ENCODE measurements at regions not wholly inside any gene's neighbourhood (a gene's known extent, or its start where the extent isn't known, plus 50 kb on each side); places are given as distances from the start of the nearest gene placed in this dataset.
"Not testable (repeated sequence)": the region's sequence is repeated elsewhere in the genome, so short reads cannot be mapped to it uniquely, and the experiment has no call there.

GRCh38 chr7:70887186-70887585 is 244.8 kb upstream of the GALNT17 start:
- H3K4me1 ChIP-seq = no peaks in the 10 kb centered on the region
- TF ChIP-seq EP300 (IDR thresholded peaks at IDR 0.05) = no peak
- no peaks in the 10 kb centered on the region for H3K27me3 ChIP-seq
- H3K36me3 ChIP-seq = no peaks in the 10 kb centered on the region
- DNase-seq = no peak
- H3K9me3 ChIP-seq = peaks cover 0 to 10% (median 8%) of the 10 kb centered on the region in 4 donors
- no peak overlapping the region for H3K4me3 ChIP-seq
- WGBS, 2 donors = 48 to 50% methylated on average over 1 of the region's 1 CpG
- no peak for ATAC-seq (ENCODE audit: low FRiP score in 2 of 2)
- no peak overlapping the region for H3K27ac ChIP-seq

GRCh38 chr7:70890147-70890969 is 241.6 kb upstream of the GALNT17 start:
- no peaks in the 10 kb centered on the region for H3K4me1 ChIP-seq
- TF ChIP-seq CTCF (IDR thresholded peaks at IDR 0.05) (no peak), POLR2A (IDR thresholded peaks at IDR 0.05) (no peak), EP300 (IDR thresholded peaks at IDR 0.05) (no peak), POLR2AphosphoS5 (IDR thresholded peaks at IDR 0.05) (no peak)
- H3K27me3 ChIP-seq = no peaks in the 10 kb centered on the region
- no peak overlapping the region for H3K27ac ChIP-seq
- peaks cover 0 to 10% (median 5%) of the 10 kb centered on the region in 4 donors for H3K9me3 ChIP-seq
- DNase-seq = no peak
- H3K4me3 ChIP-seq = no peak overlapping the region
- no peak for ATAC-seq (ENCODE audit: low FRiP score in 2 of 2)
- WGBS, 2 donors = 60 to 78% methylated on average over 4 of the region's 4 CpGs
- H3K36me3 ChIP-seq = no peaks in the 10 kb centered on the region

- Histone ChIP-seq H3K4me1 (no peaks in the 10 kb centered on the region), H3K27me3 (no peaks in the 10 kb centered on the region), H3K36me3 (no peaks in the 10 kb centered on the region), H3K27ac (no peak overlapping the region), H3K4me3 (no peak overlapping the region), H3K9me3 (peaks cover 0 to 10% (median 5%) of the 10 kb centered on the region in 4 donors)
- no peak for DNase-seq
- WGBS, 2 donors = 91 to 93% methylated on average over 10 of the region's 10 CpGs
- TF ChIP-seq EP300 (IDR thresholded peaks at IDR 0.05) (no peak), POLR2A (IDR thresholded peaks at IDR 0.05) (no peak), POLR2AphosphoS5 (IDR thresholded peaks at IDR 0.05) (no peak), CTCF (IDR thresholded peaks at IDR 0.05) (no peak)
- no peak for ATAC-seq (ENCODE audit: low FRiP score in 2 of 2)
These were observed 238.5 kb upstream of the GALNT17 start for GRCh38 chr7:70893422-70893821.

GRCh38 chr7:70893971-70894715 is 237.8 kb upstream of the GALNT17 start:
- Histone ChIP-seq H3K4me1 (no peaks in the 10 kb centered on the region), H3K36me3 (no peaks in the 10 kb centered on the region), H3K27ac (no peak overlapping the region), H3K9me3 (peaks cover 0 to 10% (median 5%) of the 10 kb centered on the region in 4 donors), H3K4me3 (no peak overlapping the region), H3K27me3 (no peaks in the 10 kb centered on the region)
- DNase-seq = no peak
- TF ChIP-seq EP300 (IDR thresholded peaks at IDR 0.05) (no peak), POLR2A (IDR thresholded peaks at IDR 0.05) (no peak), POLR2AphosphoS5 (IDR thresholded peaks at IDR 0.05) (no peak), CTCF (IDR thresholded peaks at IDR 0.05) (no peak)
- 73 to 89% methylated on average over 4 of the region's 4 CpGs for WGBS, 2 donors
- no peak for ATAC-seq (ENCODE audit: low FRiP score in 2 of 2)

GRCh38 chr7:70894799-70895198 is 237.1 kb upstream of the GALNT17 start:
- WGBS, 2 donors = 82 to 96% methylated on average over 5 to 6 of the region's 6 CpGs
- TF ChIP-seq EP300 (IDR thresholded peaks at IDR 0.05) = no peak
- TF ChIP-seq POLR2A (IDR thresholded peaks at IDR 0.05) = no peak
- TF ChIP-seq CTCF (IDR thresholded peaks at IDR 0.05) = no peak
- no peak for TF ChIP-seq POLR2AphosphoS5 (IDR thresholded peaks at IDR 0.05)
- H3K27me3 ChIP-seq = no peaks in the 10 kb centered on the region
- H3K27ac ChIP-seq = no peak overlapping the region
- ATAC-seq (ENCODE audit: low FRiP score in 2 of 2) (no peak), DNase-seq (no peak)
- peaks cover 0 to 10% (median 5%) of the 10 kb centered on the region in 4 donors for H3K9me3 ChIP-seq
- H3K36me3 ChIP-seq = no peaks in the 10 kb centered on the region
- H3K4me1 ChIP-seq = no peaks in the 10 kb centered on the region
- H3K4me3 ChIP-seq = no peak overlapping the region

GRCh38 chr7:70895337-70896200 is 236.4 kb upstream of the GALNT17 start:
- H3K27ac ChIP-seq; ATAC-seq (ENCODE audit: low FRiP score in 2 of 2); H3K4me3 ChIP-seq; DNase-seq; H3K36me3 ChIP-seq; H3K9me3 ChIP-seq; H3K27me3 ChIP-seq; H3K4me1 ChIP-seq: not testable (repeated sequence)
- 58 to 73% methylated on average over 7 of the region's 7 CpGs for WGBS, 2 donors

Measured in upper lobe of left lung (tissue), 6 donors.